EH (cell line): ENCODE measurements at regions not wholly inside any gene's neighbourhood (a gene's known extent, or its start where the extent isn't known, plus 50 kb on each side); places are given as distances from the start of the nearest gene placed in this dataset.

Experiments
- DNase-seq: peaks from one replicate; pipeline ENCODE4 v3.0.0-alpha.2; 2015; ENCODE audit warnings: low read depth

DNA sequence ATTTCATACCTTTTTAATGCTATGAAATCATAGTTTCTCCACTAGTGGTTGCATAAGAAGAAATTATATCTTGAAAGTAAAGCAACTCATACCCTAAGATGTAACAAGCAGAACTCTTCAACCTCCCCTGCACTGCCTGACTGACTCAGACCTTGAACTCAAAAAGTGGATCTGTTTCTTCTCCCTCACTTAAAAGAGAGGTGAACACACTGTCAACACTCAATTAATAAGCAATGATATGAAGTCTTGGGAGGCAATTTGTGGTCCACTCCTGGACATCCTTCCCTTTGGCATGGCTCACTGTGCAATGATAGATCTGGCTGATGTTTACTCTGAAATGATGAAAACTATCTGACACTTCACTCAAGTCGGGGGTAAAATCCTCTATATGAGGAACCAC lies 282.0 kb upstream of the DKK2 start:
- no peak for DNase-seq

DNA sequence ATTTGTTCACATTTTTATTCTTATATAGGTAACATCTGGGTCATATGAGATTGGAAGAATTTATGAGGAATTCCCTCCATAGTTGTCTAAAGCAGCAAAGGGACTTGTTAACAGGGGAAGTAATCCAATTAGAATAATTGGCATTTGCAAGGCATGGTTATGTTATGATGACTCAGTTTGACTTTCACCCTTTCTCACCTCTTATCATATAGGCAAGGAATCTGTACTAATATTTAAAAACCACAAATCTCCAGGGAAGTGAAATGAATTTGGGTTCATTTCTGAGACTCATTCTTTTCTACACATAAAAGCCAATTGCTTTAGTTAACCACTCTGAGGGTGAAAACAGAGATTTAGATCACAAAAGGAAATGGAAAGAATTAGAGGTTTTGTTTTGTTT lies 281.5 kb upstream of the DKK2 start:
- DNase-seq: peak; percentile 37

DNA sequence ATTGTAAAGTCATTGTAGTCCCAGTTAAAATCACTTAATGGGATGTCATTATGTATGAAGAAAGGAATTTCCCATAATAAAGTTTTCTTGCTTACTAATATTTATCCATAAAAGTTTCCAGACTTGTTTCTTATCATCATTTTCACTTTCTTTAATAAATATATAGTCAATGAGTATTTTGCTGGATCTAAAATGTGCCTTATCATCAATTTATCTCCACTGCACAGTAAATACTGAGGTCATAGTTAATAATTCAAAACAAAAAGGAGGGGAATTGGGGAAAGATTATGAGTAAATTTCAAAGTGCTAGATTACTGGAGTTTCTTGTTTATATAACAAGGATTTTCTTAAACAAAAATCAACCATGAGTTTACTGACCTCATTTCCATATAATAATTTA lies 279.5 kb upstream of the DKK2 start:
- DNase-seq: no peak

DNA sequence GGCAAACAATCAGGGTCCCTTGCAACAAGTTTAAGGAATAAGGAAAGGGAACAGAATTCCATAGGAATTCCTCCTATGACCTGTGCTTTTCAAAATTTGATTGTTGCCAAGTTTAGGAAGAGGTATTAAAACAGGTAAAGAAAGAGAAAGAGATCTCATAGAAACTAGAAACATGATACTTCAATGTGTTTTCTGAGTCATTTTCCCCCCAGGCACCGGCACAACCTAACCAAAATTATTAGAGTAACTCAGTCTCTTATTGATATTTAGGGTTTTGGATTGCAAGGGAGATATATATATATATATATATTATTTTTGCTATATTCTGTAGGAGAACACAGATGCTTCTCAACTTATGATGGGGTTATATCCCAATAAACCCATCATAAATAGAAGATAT lies 278.0 kb upstream of the DKK2 start:
- no peak for DNase-seq

DNA sequence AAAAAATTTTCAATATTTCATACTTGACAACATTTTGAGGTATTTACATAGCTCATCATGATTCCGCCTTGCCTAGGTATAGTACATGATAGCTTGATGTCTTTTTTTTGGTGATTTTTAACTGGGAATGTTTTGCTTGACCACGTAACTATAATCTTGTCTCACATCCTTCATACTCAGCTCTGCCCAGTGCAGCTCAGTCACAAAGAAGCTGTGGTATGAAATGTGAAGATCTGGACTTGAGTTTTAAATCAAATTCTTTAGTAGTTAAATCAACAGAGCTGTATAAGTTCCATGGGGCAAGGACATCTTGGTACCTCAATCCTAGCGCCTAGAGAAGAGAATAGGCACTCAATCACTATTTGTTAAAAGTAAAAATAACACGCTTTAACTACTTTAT lies 276.3 kb upstream of the DKK2 start:
- peak; percentile 49 for DNase-seq

DNA sequence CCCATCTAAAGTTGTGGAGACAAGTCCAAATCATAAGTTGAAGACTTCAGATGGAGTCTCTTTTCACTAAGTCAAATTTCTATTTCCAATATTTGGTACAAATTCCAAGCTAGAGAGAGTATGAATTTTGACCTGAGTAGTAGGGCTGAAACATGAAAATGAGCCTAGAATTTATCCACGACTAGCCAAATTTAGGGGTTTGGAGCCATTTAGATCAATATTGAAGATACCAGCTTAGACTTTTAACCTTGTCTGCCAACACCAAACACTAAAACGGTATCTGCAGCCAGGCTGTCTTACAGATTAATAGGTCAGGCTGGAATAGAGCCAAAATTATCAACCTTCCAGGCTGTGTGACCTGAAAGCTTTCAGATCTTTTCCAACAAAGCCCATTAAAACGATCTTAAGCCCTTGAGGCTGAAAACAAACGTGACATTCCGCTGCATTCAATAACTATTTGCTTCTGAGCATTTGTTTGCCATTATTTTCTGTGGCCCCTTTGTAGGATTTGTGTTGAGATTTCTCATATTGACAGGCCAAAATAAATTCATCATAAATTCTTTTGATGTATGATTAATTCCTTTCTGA lies 268.7 kb upstream of the DKK2 start:
- DNase-seq: no peak

DNA sequence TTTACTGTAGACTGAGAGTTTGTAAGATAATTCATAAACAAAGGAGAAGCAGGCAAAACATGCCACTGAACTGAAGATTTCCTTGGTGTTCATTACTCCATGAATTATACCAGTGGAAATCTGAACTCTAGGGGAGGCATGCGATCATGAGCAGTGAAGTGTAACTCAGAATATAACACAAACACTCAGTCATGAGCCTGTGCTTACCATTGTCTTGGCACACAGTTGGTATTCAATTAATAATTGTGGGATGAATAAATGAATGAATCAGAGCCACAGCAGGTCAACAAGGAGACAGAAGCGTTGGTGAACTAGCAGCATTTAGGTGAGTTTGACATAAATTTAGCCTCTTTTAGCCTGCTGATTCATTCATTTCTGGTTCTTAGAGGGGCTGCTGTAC lies 263.5 kb upstream of the DKK2 start:
- DNase-seq: peak; percentile 1

DNA sequence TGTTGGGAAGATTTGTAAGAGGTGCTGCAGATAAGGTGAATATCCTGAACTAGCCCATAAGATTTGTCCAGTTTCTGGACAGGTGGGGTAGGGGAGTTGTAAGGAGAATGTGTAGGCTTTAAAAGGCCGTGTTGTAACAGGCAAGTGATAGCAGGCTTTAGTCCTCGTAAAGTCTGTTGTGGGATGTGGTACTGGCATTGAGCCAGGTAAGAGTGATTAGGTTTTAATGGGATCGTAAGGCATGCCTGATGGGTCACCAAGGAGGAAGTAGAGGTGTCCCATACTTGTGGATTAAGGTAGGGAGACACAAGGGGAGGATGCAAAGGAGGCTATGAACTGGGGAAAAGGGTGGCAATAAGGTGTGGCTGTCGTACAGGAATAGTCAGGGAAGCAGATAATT lies 256.9 kb upstream of the DKK2 start:
- peak; percentile 4 for DNase-seq

DNA sequence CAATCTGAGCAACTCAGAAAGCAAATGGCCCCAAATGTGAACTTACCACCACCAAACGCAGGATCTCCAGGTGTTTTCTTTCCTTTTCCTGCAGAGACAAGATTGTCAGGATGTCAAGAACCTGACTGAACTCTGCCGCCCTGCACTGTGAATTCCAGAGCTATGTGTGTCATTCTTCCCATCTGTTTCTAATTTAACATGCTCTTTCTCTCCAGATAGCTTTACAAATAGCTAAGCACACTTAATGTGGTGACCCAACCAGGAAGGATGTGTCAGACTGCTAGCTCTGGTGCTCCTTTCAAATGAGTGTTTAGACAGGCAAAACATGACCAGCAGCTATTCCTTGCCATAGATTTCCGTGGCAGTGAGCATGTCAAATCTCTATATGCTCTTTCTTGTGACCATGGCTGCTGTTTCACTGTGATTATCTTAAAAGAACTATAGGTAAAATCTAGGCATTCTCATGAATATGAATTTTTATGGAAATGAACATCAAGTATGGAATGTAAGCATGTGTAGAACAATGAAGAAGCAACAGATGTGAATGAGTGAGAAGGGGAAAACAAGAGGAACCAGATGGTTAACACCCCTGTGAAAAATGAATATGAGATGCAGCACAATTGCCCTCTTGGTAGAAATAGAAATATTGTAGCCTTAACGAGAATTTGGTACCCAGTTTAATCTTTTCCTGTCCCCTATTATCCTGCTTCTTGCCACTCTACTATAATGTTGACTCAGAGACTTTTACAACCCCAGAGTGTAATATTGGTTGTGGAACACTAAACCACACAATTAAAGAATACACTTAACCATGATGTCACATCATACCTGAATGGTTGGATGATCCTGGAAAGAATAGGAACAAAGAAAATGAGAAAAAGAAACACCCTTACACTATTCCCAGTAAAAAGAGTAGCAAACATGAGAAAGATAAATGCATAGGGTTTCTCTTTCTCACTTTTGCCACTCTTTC lies 247.8 kb upstream of the DKK2 start:
- peak; percentile 96 for DNase-seq

DNA sequence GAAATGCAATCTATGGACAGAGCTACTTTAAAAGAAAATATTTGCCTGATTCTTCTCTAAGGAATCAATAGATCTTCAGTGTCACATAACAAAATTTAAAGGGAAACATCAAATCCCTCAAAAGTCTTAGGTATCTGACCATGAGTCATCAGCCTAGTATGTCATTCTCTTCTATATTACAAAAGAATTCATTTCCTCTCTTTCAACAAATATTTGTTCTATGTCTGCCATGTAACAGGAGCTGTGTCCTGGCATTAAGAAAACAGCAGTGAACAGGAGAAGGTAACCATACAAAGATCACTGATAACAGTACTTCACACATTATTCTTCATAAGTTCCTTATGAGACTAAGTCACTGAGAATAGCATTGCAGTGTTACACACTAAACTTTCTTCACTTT lies 243.6 kb upstream of the DKK2 start:
- peak; percentile 62 for DNase-seq

DNA sequence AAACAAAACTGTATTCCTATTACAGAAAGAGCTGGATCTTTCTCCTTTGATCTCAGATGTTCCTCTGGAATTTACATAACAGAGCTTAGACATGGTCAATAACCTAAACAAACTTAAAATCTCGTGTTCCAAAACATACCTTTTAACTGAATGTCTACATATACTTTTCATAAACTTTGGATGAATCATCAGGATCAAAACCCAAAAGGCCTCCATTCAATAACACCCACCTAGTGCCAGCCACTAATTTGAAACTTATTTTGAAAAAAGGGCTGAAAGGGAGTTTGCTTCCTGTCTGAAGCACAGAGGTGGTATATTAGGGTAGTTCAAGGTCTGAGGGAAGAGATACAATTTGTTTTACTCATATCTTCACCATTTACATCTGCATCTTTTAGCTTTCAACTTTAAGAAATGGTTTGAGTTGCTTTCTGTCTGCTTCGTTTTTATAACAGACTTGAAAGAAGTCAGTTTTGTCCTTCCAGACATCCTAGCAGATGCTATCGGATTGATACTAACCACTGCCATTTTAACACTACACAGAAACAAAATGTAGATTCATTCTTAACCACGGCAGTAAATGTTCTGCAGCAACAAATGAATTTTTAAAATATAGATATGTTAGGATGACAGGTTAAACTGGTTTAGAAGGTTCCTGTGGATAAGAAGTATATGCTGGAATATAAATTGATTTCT lies 242.8 kb upstream of the DKK2 start:
- peak; percentile 13 for DNase-seq

DNA sequence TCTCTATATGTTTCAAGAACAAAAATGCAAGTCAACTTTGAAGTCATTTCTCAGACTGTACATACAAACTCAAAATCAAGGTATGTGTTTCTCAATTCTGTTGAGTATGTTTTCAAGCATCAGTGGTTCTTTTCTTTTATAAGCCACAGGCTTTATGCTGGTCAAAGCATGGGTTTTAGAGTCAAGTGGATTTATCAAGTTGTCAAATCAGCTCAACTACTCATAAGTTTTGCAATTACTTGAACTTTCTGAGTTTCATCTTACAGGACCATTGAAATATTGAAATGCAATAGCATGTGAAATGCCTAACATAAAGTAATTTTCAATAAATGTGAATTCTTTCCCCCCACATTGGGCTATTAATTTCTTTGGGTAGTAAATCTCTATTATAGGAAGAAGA lies 239.9 kb upstream of the DKK2 start:
- DNase-seq: no peak

DNA sequence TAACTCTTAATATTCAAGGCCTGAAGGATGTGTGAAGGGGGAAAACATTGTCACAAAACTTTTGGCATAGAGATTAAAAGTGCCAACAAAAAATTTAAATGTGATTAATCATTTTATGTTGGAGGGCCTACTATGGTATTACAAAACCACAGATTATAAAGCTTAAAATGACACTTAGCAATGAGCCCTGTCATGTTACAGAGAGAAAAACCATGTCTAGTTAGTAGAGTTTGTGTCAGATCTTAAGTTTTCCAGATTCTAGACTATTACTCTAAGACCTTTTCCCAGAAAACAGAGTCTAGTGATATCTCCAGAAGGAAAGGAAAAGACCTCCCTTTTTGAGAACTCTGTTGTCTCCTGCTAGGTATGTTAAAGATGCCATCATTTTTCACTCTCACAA lies 239.1 kb upstream of the DKK2 start:
- no peak for DNase-seq

DNA sequence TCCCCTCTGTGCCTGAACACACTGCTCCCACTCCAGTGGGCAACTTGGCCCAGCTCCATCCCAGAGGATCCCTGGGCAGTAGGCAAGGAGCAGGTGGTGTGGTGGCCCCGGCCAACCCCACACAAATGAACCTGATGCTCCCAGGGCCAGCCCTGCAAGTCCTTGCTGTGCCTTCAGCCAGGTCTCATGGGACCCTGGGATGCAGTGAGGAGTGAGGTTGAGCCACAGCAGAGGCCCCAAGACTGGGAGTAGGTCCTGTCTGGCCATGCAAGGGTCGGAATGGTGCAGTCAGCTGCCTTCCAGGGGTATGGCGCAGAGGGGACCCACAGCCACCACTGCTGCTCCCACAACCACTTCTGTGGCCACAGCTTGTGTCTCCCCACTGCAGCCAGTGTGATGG lies 234.5 kb upstream of the DKK2 start:
- DNase-seq: no peak

DNA sequence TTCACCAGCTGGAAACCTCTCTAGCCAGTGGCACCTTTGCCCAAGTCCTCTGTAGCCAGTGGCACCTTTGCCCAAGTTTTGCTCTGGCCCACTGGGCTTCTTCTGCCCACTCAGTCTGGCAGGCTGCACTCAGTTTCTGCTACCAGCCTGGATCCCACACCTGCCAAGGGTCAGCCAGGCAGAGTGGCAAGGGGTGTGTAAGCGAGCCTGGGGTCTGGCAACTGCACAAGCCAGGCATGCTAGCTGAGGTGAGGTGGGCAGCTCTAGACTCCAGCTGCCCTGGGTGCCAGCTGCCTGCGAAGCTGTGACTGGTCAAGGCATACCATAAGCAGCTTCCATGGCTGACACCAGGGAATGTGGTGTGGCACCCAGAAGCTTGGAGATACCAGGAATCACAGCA lies 233.1 kb upstream of the DKK2 start:
- DNase-seq: no peak

DNA sequence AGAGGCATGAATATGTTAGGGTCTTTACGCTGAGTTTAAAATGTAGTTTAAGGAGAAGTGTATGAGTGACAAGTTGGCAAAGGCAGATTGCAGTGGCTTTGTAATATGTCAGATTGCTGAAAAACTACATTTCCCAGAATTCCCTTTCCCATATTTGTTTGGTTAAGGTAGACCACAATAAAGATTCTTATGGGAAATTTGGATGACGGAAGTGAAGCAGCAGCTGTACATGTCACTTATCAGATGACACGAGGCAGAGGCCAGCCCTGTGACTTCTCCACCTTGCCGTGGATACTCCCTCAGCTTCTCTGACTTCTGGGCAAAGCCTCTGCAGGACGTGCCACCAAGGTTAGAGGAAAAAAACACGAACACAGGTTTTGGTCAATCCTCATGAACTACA lies 229.7 kb upstream of the DKK2 start:
- no peak for DNase-seq

DNA sequence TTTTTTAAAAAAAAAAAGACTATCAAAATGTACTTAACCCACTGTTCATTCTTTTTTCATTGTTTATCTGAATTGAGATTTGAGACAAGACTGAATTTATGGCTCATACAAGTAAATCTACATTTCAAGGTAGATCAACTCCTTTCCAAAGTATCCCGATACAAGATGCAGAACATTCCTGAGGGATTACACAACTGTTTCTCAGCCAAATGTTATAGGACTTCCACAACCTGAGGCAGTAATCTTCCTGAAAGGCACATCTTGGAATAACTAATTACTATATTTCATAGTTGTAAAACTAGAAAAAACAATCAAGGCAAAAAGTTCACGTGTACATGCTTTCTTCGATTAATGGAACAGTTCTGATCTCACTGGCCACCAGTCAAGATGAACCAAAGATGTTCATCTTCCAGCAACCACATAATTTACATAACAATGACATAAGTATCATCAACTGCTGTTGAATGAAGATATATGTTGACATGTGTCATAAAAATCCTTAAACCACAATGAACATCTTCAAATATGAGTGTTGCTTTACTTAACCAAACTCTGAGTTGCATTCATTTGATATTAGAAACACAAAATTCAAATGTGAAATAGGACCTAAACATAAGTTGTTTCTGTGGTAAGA lies 225.2 kb upstream of the DKK2 start:
- peak; percentile 55 for DNase-seq

DNA sequence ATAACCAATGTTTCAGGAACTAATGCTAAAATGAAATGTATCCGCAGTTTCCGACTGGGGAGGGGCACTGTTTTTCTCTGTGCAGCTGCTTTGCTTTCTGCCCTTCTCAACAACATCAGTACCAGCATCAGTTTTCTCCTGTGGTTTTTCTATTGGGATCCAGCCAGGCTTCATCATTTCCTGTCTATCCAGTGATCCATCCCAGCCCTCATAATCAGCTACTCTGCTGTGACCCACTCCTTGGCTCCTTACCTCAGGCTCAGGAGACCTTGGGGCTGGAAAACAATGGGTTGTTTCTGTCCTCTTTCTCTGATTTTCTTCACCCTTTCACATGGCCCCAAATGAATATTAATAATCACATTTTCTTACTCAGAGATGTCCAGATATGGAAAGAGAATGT lies 222.2 kb upstream of the DKK2 start:
- DNase-seq: peak; percentile 67

DNA sequence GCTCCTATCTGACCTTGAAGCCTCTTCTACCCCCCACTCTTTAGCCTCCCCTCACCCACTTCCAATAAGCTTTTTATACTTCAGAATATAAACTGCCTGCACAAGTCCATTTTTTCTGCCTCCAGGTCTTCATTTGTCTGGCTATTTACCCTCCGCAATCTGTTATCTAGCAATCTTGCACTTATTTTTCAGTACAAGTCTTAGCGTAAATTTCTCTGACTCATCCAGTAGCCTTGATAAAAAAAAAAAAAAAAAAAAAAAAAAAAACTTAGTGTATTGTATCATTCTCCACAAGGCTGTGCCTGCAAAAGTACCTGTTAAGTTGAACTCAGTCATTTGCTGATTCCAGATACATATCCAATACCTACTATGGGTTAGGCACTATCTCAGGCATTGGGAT lies 219.5 kb upstream of the DKK2 start:
- peak; percentile 44 for DNase-seq

DNA sequence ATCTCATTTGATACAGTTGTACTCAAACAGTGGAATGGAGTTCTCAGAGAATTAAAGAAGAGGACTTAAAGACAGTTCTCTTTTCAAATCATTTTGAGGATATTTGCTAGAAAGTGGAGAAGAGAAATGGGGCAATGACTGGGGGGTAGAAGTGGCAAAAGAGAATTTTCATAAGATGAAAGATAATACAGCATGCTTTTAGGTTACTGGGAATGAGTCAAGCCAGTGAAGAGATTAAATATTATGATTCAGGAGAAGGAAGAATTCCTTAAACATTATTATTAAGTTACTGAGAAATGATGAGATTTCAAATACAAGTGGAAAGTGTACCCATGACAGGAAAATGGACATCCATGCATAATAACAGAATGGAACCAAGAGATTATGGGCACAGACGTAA lies 219.0 kb upstream of the DKK2 start:
- peak; percentile 5 for DNase-seq

DNA sequence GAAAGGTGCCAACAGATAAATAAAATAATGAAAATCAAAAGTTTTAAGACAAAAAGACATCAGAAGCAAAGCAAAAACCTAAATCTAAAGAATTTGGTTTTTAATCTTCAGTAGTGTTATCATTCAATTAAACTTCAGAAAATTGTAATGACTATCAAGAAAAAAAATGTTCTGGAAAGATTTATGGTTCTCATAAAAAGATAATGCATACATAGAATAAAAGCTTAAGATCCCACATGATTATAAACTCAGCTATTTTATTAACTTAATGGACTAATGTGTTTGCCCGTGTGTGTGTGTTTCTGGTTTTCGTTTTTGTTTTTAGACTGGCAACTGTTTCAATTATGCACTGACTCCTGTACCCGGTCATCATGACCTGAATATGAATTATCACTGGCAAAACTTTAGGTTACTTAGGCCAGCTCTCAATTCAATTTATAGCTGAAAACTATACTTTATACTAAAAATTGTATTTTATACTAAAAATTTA lies 217.5 kb upstream of the DKK2 start:
- no peak for DNase-seq

DNA sequence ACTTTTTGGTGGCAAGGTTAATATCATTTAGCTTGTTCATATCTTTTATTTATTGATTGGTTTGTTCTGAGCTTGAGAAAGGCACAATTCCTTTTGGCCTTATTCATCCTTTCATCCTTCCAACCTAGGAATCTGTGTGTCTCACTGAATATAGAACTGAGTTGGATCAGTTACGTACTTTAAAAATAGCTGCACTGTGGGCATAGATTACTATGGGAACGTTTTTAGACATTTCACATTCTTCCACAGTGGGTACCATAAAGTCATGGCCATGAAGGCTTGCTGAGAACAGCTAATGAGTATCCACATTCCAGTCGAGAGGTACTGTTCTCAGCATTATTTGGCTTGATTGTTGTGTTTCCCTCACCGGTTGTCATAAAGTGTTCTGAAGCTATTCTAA lies 217.0 kb upstream of the DKK2 start:
- DNase-seq: no peak

DNA sequence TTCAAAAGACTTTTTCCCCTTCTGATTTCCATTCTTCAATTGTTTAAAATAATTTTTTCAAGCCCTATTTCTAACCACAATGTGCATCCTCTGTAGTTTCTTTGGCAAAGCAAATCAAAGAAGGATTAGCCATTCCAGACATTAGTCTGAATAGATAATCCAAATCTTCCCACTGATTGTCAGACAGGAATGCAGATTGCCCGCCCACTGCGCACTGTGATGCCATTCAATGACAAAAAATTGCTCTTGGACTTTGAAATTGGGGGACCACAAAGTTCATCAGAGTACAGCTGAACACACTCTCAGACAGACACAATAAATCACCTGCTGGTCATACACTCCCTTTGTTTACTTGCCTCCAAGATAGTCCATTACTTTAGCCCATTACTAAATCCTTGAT lies 216.5 kb upstream of the DKK2 start:
- no peak for DNase-seq
